Neural cell (in vitro differentiated cells): ENCODE measurements at regions not wholly inside any gene's neighbourhood (a gene's known extent, or its start where the extent isn't known, plus 50 kb on each side); places are given as distances from the start of the nearest gene placed in this dataset.

Experiments used
- EP300 ChIP-seq: fragments of 450-650 bp; conservative IDR thresholded peaks from 2 replicates; pipeline ENCODE4 v1.6.1; 2014; ENCODE audit warnings: antibody characterized with exemption, mild to moderate bottlenecking, moderate library complexity; ENCODE audit not compliant: poor library complexity, severe bottlenecking
- EZH2 ChIP-seq: fragments of 200-600, 300-800 bp; shearing (Covaris generic), sonication (generic); IDR thresholded peaks from 2 replicates; pipeline ENCODE4 v1.6.1; 2014; ENCODE audit warnings: antibody characterized with exemption, low read length, borderline replicate concordance, mild to moderate bottlenecking; ENCODE audit not compliant: insufficient read depth, poor library complexity, severe bottlenecking
- POLR2AphosphoS5 ChIP-seq: IDR thresholded peaks from 2 replicates; pipeline ENCODE4 v1.6.1; 2012
- RAD21 ChIP-seq: fragments of 450-650 bp; conservative IDR thresholded peaks from 2 replicates; pipeline ENCODE4 v1.6.1; 2014; ENCODE audit warnings: antibody characterized with exemption, mild to moderate bottlenecking, moderate library complexity
- SMC3 ChIP-seq: fragments of 450-650 bp; conservative IDR thresholded peaks from 2 replicates; pipeline ENCODE4 v1.6.1; 2014; ENCODE audit warnings: antibody characterized with exemption, mild to moderate bottlenecking, moderate library complexity; ENCODE audit not compliant: poor library complexity
- TF ChIP-seq, protein P1 (sequence below): fragments of 450-650 bp; IDR thresholded peaks from 2 replicates; pipeline ENCODE4 v1.5.1; 2014; ENCODE audit warnings: antibody characterized with exemption, mild to moderate bottlenecking, moderate library complexity; ENCODE audit not compliant: poor library complexity, severe bottlenecking
- TF ChIP-seq, protein P2 (sequence below): IDR thresholded peaks from 2 replicates; pipeline ENCODE4 v1.6.1; 2012; ENCODE audit warnings: borderline replicate concordance

GRCh38 chr5:27129926-27130325 is 91.5 kb upstream of the CDH9 start:
- TF ChIP-seq, protein P1, sequence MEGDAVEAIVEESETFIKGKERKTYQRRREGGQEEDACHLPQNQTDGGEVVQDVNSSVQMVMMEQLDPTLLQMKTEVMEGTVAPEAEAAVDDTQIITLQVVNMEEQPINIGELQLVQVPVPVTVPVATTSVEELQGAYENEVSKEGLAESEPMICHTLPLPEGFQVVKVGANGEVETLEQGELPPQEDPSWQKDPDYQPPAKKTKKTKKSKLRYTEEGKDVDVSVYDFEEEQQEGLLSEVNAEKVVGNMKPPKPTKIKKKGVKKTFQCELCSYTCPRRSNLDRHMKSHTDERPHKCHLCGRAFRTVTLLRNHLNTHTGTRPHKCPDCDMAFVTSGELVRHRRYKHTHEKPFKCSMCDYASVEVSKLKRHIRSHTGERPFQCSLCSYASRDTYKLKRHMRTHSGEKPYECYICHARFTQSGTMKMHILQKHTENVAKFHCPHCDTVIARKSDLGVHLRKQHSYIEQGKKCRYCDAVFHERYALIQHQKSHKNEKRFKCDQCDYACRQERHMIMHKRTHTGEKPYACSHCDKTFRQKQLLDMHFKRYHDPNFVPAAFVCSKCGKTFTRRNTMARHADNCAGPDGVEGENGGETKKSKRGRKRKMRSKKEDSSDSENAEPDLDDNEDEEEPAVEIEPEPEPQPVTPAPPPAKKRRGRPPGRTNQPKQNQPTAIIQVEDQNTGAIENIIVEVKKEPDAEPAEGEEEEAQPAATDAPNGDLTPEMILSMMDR = no peak
- TF ChIP-seq POLR2AphosphoS5 (no peak), SMC3 (no peak), EP300 (no peak), EZH2 (no peak), RAD21 (no peak)
- TF ChIP-seq, protein P2, sequence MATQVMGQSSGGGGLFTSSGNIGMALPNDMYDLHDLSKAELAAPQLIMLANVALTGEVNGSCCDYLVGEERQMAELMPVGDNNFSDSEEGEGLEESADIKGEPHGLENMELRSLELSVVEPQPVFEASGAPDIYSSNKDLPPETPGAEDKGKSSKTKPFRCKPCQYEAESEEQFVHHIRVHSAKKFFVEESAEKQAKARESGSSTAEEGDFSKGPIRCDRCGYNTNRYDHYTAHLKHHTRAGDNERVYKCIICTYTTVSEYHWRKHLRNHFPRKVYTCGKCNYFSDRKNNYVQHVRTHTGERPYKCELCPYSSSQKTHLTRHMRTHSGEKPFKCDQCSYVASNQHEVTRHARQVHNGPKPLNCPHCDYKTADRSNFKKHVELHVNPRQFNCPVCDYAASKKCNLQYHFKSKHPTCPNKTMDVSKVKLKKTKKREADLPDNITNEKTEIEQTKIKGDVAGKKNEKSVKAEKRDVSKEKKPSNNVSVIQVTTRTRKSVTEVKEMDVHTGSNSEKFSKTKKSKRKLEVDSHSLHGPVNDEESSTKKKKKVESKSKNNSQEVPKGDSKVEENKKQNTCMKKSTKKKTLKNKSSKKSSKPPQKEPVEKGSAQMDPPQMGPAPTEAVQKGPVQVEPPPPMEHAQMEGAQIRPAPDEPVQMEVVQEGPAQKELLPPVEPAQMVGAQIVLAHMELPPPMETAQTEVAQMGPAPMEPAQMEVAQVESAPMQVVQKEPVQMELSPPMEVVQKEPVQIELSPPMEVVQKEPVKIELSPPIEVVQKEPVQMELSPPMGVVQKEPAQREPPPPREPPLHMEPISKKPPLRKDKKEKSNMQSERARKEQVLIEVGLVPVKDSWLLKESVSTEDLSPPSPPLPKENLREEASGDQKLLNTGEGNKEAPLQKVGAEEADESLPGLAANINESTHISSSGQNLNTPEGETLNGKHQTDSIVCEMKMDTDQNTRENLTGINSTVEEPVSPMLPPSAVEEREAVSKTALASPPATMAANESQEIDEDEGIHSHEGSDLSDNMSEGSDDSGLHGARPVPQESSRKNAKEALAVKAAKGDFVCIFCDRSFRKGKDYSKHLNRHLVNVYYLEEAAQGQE = no peak
